OCI-LY3 (cell line): ENCODE measurements at regions not wholly inside any gene's neighbourhood (a gene's known extent, or its start where the extent isn't known, plus 50 kb on each side); places are given as distances from the start of the nearest gene placed in this dataset.

Experiments
- H2AFZ ChIP-seq: fragments of 200-600, 300-600 bp; shearing (Covaris generic); 2 replicates; pipeline ENCODE4 v1.6.0; 2014; ENCODE audit warnings: antibody characterized with exemption, low read depth, low read length
- H3K27ac ChIP-seq: fragments of 200-600, 300-600 bp; sonication (generic); 2 replicates; pipeline ENCODE4 v1.5.1; 2014; ENCODE audit warnings: mild to moderate bottlenecking, low read length, moderate library complexity, mixed read lengths
- H3K27me3 ChIP-seq: fragments of 200-600, 300-600 bp; sonication (generic); 2 replicates; pipeline ENCODE4 v1.6.1; 2014; ENCODE audit warnings: low read depth, low read length, mixed read lengths
- H3K36me3 ChIP-seq: fragments of 200-600, 300-600 bp; sonication (generic); replicated peaks from 2 replicates; pipeline ENCODE3; 2014; ENCODE audit warnings: low read depth, low read length, mixed read lengths
- H3K4me1 ChIP-seq: fragments of 300-600, 200-600 bp; sonication (generic); 2 replicates; pipeline ENCODE4 v1.6.1; 2014; ENCODE audit warnings: low read length, mixed read lengths
- H3K4me2 ChIP-seq: fragments of 200-600, 300-600 bp; sonication (generic); 2 replicates; pipeline ENCODE4 v1.6.1; 2014; ENCODE audit warnings: low read length, mixed read lengths
- H3K4me3 ChIP-seq: fragments of 300-600, 200-600 bp; sonication (generic); 2 replicates; pipeline ENCODE4 v1.5.1; 2014; ENCODE audit warnings: antibody characterized with exemption, mild to moderate bottlenecking, low read length, moderate library complexity
- H3K79me2 ChIP-seq: fragments of 300-600, 200-600 bp; shearing (Covaris generic); 2 replicates; pipeline ENCODE4 v1.6.1; 2014; ENCODE audit warnings: mild to moderate bottlenecking, low read length, mixed read lengths
- H3K9ac ChIP-seq: fragments of 300-600, 200-600 bp; shearing (Covaris generic); 2 replicates; pipeline ENCODE4 v1.6.0; 2014; ENCODE audit warnings: mild to moderate bottlenecking, low read length, moderate library complexity
- H3K9me3 ChIP-seq: fragments of 200-600, 300-600 bp; shearing (Covaris generic); 2 replicates; pipeline ENCODE4 v1.6.1; 2014; ENCODE audit warnings: low read length, mixed read lengths; ENCODE audit not compliant: insufficient read depth
- H4K20me1 ChIP-seq: fragments of 200-600, 300-600 bp; sonication (generic); 2 replicates; pipeline ENCODE4 v1.6.1; 2016; ENCODE audit warnings: low read length, mixed read lengths; ENCODE audit not compliant: insufficient read depth
- CTCF ChIP-seq: fragments of 200-600, 300-600 bp; sonication (generic); IDR thresholded peaks from 2 replicates; pipeline ENCODE4 v1.5.1; 2014; ENCODE audit warnings: antibody characterized with exemption, low read length, low read depth
- EZH2phosphoT487 ChIP-seq: fragments of 200-600 bp; shearing (Covaris generic); IDR thresholded peaks from 2 replicates; pipeline ENCODE4 v1.6.1; 2018; ENCODE audit warnings: antibody characterized with exemption, mixed run types, low read depth

GRCh38 chr4:187065806-187066205, 342.1 kb upstream of the FAT1 start:
- Histone ChIP-seq H4K20me1 (no peaks in the 10 kb centered on the region), H3K27ac (no peak overlapping the region), H3K9ac (no peak overlapping the region), H3K4me2 (no peak overlapping the region), H3K79me2 (no peaks in the 10 kb centered on the region), H3K4me1 (no peaks in the 10 kb centered on the region), H3K4me3 (no peak overlapping the region), H3K36me3 (no peaks in the 10 kb centered on the region), H2AFZ (no peak overlapping the region), H3K27me3 (no peaks in the 10 kb centered on the region), H3K9me3 (no peaks in the 10 kb centered on the region)
- no peak for TF ChIP-seq CTCF
- no peak for TF ChIP-seq EZH2phosphoT487

- Histone ChIP-seq H3K36me3 (no peaks in the 10 kb centered on the region), H3K4me1 (no peaks in the 10 kb centered on the region), H3K4me2 (no peak overlapping the region), H4K20me1 (no peaks in the 10 kb centered on the region), H3K9me3 (no peaks in the 10 kb centered on the region), H3K79me2 (no peaks in the 10 kb centered on the region), H3K27ac (no peak overlapping the region), H3K4me3 (no peak overlapping the region), H3K27me3 (no peaks in the 10 kb centered on the region), H2AFZ (no peak overlapping the region), H3K9ac (no peak overlapping the region)
- TF ChIP-seq EZH2phosphoT487 (no peak), CTCF (no peak)
Measured at GRCh38 chr4:187069398-187069797, 345.7 kb upstream of the FAT1 start.

GRCh38 chr4:187070158-187070557, 346.5 kb upstream of the FAT1 start:
- H3K27me3 ChIP-seq, result no peaks in the 10 kb centered on the region
- H3K9me3 ChIP-seq, result no peaks in the 10 kb centered on the region
- H2AFZ ChIP-seq, result no peak overlapping the region
- no peak overlapping the region for H3K4me2 ChIP-seq
- no peak overlapping the region for H3K9ac ChIP-seq
- TF ChIP-seq EZH2phosphoT487, result no peak
- no peak for TF ChIP-seq CTCF
- no peaks in the 10 kb centered on the region for H3K36me3 ChIP-seq
- no peaks in the 10 kb centered on the region for H3K79me2 ChIP-seq
- no peak overlapping the region for H3K27ac ChIP-seq
- H3K4me1 ChIP-seq, result no peaks in the 10 kb centered on the region
- no peaks in the 10 kb centered on the region for H4K20me1 ChIP-seq
- H3K4me3 ChIP-seq, result no peak overlapping the region

- no peak overlapping the region for H3K4me3 ChIP-seq
Measured at GRCh38 chr4:187070740-187071139, 347.1 kb upstream of the FAT1 start.

More at GRCh38 chr4:187070740-187071139, 347.1 kb upstream of the FAT1 start:
- Histone ChIP-seq H3K9ac (no peak overlapping the region), H3K4me1 (no peaks in the 10 kb centered on the region), H3K9me3 (no peaks in the 10 kb centered on the region), H2AFZ (no peak overlapping the region), H3K27me3 (no peaks in the 10 kb centered on the region), H3K79me2 (no peaks in the 10 kb centered on the region), H3K36me3 (no peaks in the 10 kb centered on the region), H4K20me1 (no peaks in the 10 kb centered on the region), H3K27ac (no peak overlapping the region), H3K4me2 (no peak overlapping the region)
- no peak for TF ChIP-seq EZH2phosphoT487
- no peak for TF ChIP-seq CTCF
